ENCODE measurements at regions not wholly inside any gene's neighbourhood (a gene's known extent, or its start where the extent isn't known, plus 50 kb on each side); places are given as distances from the start of the nearest gene placed in this dataset.

DNA sequence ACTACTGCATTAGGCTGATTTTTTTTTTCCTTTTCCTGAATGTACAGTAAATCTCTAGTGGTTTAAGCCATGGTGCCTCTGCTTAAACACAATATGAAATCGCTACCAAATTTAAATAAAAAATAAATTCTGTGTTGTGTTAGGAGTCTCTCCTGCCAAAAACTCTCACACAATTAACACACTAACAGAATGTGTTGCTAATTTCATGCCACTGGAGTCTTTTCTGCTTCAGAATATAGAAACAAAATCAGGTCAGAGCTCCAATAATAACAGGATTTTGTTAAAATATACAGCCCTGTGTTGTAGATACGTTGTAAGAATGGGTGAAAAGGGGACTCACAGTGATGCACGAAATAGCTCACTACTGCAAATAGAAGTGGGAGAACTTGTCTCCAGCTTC, 398.8 kb downstream of the ZSWIM6 start (continued):
- no peak for TF ChIP-seq EGR1 (IDR thresholded peaks at IDR 0.05; ENCODE audit: borderline replicate concordance, low read depth, low read length)
- TF ChIP-seq RAD21 (IDR thresholded peaks at IDR 0.05 in 1 of 2, conservative IDR thresholded peaks at IDR 0.05 in 1 of 2; ENCODE audit: low read depth in 2 of 2, low read length in 2 of 2) = no peak
- no peak for TF ChIP-seq SIX5 (IDR thresholded peaks at IDR 0.05; ENCODE audit: low read depth, low read length)
- no peak for TF ChIP-seq RBBP5 (IDR thresholded peaks at IDR 0.05; ENCODE audit: borderline replicate concordance, low read depth, low read length)
- no peak for TF ChIP-seq SAP30 (IDR thresholded peaks at IDR 0.05; ENCODE audit: insufficient read depth, insufficient replicate concordance, low read length)
- TF ChIP-seq KDM4A (IDR thresholded peaks at IDR 0.05; ENCODE audit: low read depth, low read length, severe bottlenecking) = no peak
- TF ChIP-seq POLR2A (IDR thresholded peaks at IDR 0.05; ENCODE audit: control extremely low read depth in 1 of 2, low read depth in 2 of 2, low read length in 2 of 2) = no peak
